ENCODE measurements at regions not wholly inside any gene's neighbourhood (a gene's known extent, or its start where the extent isn't known, plus 50 kb on each side); places are given as distances from the start of the nearest gene placed in this dataset.
"Not testable (repeated sequence)": the region's sequence is repeated elsewhere in the genome, so short reads cannot be mapped to it uniquely, and the experiment has no call there.

GRCh38 chr20:41735949-41736348 is 117.8 kb upstream of the CHD6 start:
- Mint-ChIP-seq H3K4me1 (no peaks in the 10 kb centered on the region), H3K27me3 (peaks cover 2% of the 10 kb centered on the region), H3K36me3 (ENCODE audit: low read depth) (no peaks in the 10 kb centered on the region), H3K9me3 (no peaks in the 10 kb centered on the region), H3K4me3 (no peak overlapping the region), H3K27ac (no peak overlapping the region)
- POLR2A ChIA-PET: no interaction called here
- CTCF ChIA-PET: no interaction called here
- no peak for DNase-seq

- no peaks in the 10 kb centered on the region for H3K4me1 Mint-ChIP-seq
- H3K36me3 Mint-ChIP-seq (ENCODE audit: low read depth): no peaks in the 10 kb centered on the region
- H3K27me3 Mint-ChIP-seq: peaks cover 2% of the 10 kb centered on the region
- H3K4me3 Mint-ChIP-seq: no peak overlapping the region
- no peak overlapping the region for H3K27ac Mint-ChIP-seq
- DNase-seq: peak; percentile 32
- no peaks in the 10 kb centered on the region for H3K9me3 Mint-ChIP-seq
- POLR2A ChIA-PET: no interaction called here
- CTCF ChIA-PET: interaction anchor here (0.5 to 1.3 kb wide), 4 partner anchors 11 to 243 kb away, joined by 3 to 7 read pairs (median 3); no protein-coding TSS in a partner anchor
Observed at GRCh38 chr20:41734506-41734945, 116.3 kb upstream of the CHD6 start.

- no peak for DNase-seq
- peaks cover 2% of the 10 kb centered on the region for H3K27me3 Mint-ChIP-seq
- no peak overlapping the region for H3K4me3 Mint-ChIP-seq
- no peaks in the 10 kb centered on the region for H3K4me1 Mint-ChIP-seq
- H3K9me3 Mint-ChIP-seq: no peaks in the 10 kb centered on the region
- no peaks in the 10 kb centered on the region for H3K36me3 Mint-ChIP-seq (ENCODE audit: low read depth)
- ChIA-PET POLR2A (no interaction called here), CTCF (no interaction called here)
- H3K27ac Mint-ChIP-seq: no peak overlapping the region
Observed at GRCh38 chr20:41733151-41733550, 115.0 kb upstream of the CHD6 start.

DNA sequence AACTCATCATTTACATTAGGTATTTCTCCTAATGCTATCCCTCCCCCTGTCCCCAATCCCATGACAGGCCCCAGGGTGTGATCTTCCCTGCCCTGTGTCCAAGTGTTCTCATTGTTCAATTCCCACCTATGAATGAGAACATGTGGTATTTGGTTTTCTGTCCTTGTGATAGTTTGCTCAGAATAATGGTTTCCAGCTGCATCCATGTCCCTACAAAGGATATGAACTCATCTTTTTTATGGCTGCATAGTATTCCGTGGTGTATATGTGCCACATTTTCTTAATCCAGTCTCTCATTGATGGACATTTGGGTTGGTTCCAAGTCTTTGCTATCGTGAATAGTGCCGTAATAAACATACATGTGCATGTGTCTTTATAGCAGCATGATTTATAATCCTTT is 113.0 kb upstream of the CHD6 start:
- POLR2A ChIA-PET; H3K9me3 Mint-ChIP-seq; H3K27me3 Mint-ChIP-seq; H3K4me1 Mint-ChIP-seq; H3K4me3 Mint-ChIP-seq; H3K36me3 Mint-ChIP-seq (ENCODE audit: low read depth); CTCF ChIA-PET; DNase-seq; H3K27ac Mint-ChIP-seq: not testable (repeated sequence)

- H3K27me3 Mint-ChIP-seq; H3K36me3 Mint-ChIP-seq (ENCODE audit: low read depth); POLR2A ChIA-PET; CTCF ChIA-PET; DNase-seq; H3K9me3 Mint-ChIP-seq; H3K4me3 Mint-ChIP-seq; H3K4me1 Mint-ChIP-seq; H3K27ac Mint-ChIP-seq: not testable (repeated sequence)
Observed at GRCh38 chr20:41727681-41728080, 109.5 kb upstream of the CHD6 start.

GRCh38 chr20:41726727-41727126 is 108.5 kb upstream of the CHD6 start:
- Mint-ChIP-seq H3K27me3 (no peaks in the 10 kb centered on the region), H3K36me3 (ENCODE audit: low read depth) (no peaks in the 10 kb centered on the region), H3K4me1 (no peaks in the 10 kb centered on the region), H3K27ac (no peak overlapping the region), H3K4me3 (no peak overlapping the region), H3K9me3 (no peaks in the 10 kb centered on the region)
- ChIA-PET CTCF (interaction anchor here (0.6 kb wide), 1 partner anchor 31 kb away, joined by 3 read pairs; no protein-coding TSS in a partner anchor), POLR2A (no interaction called here)
- no peak for DNase-seq

DNA sequence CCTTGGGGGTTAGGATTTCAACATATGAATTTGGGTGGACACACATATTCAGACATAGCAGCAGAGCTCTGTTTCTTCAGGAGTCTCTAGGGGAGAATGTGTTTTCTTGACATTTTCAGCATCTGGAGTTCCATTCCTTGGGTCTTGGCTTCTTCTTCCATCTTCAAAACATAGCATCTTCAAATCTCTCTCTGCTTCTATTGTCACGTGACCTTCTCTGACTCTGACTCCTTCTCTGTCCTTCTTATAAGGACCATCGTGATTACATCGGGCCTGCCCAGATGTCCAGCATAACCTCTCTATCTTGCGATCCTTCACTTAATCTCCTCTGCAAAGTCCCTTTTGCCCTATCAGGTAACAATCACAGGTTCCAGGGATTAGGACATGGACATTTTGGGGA is 101.0 kb upstream of the CHD6 start:
- Mint-ChIP-seq H3K36me3 (ENCODE audit: low read depth) (no peaks in the 10 kb centered on the region), H3K4me1 (no peaks in the 10 kb centered on the region), H3K4me3 (no peak overlapping the region), H3K9me3 (no peaks in the 10 kb centered on the region), H3K27ac (no peak overlapping the region), H3K27me3 (peaks cover under 1% of the 10 kb centered on the region)
- POLR2A ChIA-PET: no interaction called here
- no peak for DNase-seq
- CTCF ChIA-PET: no interaction called here

DNA sequence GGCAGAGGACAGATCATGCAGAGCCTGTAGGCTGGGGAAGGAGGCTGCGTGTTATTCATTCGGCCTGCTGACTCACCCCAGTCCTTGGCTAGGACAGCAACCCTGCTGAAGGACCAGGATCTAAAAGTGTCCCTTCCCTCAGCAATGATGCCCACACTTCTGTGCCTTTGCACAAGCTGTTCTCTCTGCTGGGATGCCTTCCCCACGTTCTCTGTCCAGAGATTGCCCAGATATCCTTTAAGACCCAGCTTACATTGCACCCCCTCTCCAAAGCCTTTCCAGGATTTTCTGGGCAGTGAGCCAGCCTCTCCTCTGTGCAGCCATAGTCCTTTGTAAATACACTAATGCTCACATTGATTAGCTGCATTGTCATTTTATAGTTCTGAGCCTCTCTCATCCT is 99.3 kb upstream of the CHD6 start:
- Mint-ChIP-seq H3K36me3 (ENCODE audit: low read depth) (no peaks in the 10 kb centered on the region), H3K27me3 (peaks cover 6% of the 10 kb centered on the region), H3K9me3 (no peaks in the 10 kb centered on the region), H3K4me1 (no peaks in the 10 kb centered on the region), H3K4me3 (no peak overlapping the region), H3K27ac (no peak overlapping the region)
- CTCF ChIA-PET: no interaction called here
- POLR2A ChIA-PET: interaction anchor here (1.1 kb wide), 1 partner anchor 25 kb away, joined by 3 read pairs; no protein-coding TSS in a partner anchor
- no peak for DNase-seq

DNA sequence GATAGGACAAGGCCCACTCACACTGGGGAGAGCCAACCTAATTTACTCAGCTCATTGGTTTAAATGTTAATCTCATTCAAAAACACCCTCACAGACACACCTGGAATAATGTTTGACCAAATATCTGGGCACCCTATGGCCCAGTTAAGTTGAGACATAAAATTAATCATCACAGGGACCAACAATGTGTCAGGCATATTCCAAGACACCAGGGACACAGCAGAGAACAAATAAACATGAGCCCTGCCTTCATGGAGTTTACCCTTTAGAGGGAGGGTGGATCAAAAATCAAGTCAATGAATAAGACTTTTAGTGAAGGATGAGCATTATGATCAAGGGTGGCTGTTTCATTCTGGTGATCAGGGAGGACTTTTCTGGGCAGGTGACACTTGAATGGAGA is 98.7 kb upstream of the CHD6 start:
- POLR2A ChIA-PET: no interaction called here
- CTCF ChIA-PET: no interaction called here
- H3K9me3 Mint-ChIP-seq: no peaks in the 10 kb centered on the region

GRCh38 chr20:41716436-41716835 is 98.3 kb upstream of the CHD6 start:
- H3K27ac Mint-ChIP-seq: no peak overlapping the region
- H3K27me3 Mint-ChIP-seq: peaks cover 6% of the 10 kb centered on the region
- H3K9me3 Mint-ChIP-seq: no peaks in the 10 kb centered on the region
- no peaks in the 10 kb centered on the region for H3K4me1 Mint-ChIP-seq
- H3K4me3 Mint-ChIP-seq: no peak overlapping the region
- no peaks in the 10 kb centered on the region for H3K36me3 Mint-ChIP-seq (ENCODE audit: low read depth)
- ChIA-PET CTCF (no interaction called here), POLR2A (no interaction called here)
- no peak for DNase-seq

More for the DNA sequence above, 98.7 kb upstream of the CHD6 start:
- Mint-ChIP-seq H3K27ac (no peak overlapping the region), H3K4me3 (no peak overlapping the region), H3K4me1 (no peaks in the 10 kb centered on the region), H3K27me3 (peaks cover 6% of the 10 kb centered on the region), H3K36me3 (ENCODE audit: low read depth) (no peaks in the 10 kb centered on the region)
- no peak for DNase-seq

- Mint-ChIP-seq H3K27me3 (peaks cover 6% of the 10 kb centered on the region), H3K36me3 (ENCODE audit: low read depth) (no peaks in the 10 kb centered on the region), H3K4me1 (no peaks in the 10 kb centered on the region), H3K9me3 (no peaks in the 10 kb centered on the region), H3K4me3 (no peak overlapping the region), H3K27ac (no peak overlapping the region)
- no peak for DNase-seq
- ChIA-PET POLR2A (no interaction called here), CTCF (no interaction called here)
Observed at GRCh38 chr20:41715526-41715925, 97.3 kb upstream of the CHD6 start.

DNA sequence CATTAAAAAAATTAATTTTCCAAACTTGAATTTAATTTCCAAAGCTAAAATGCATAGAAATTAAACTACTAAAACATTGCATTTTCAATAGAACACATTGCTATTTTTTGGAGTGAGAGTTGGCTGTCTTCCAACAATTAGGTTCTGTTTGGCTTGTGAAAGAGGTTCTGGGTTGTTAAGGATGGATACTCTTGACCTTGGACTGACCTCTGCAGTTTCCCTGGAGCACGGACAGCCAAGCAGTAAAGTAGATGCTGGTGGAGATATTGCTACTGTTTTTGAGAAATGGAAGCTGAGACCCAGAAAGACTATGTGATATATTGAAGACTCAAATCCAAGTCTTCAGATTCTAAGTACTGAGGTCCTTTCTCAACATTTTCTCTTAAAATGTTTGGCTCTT is 95.9 kb upstream of the CHD6 start:
- POLR2A ChIA-PET: no interaction called here
- Mint-ChIP-seq H3K9me3 (no peaks in the 10 kb centered on the region), H3K4me1 (no peaks in the 10 kb centered on the region), H3K4me3 (no peak overlapping the region), H3K27ac (no peak overlapping the region), H3K27me3 (peaks cover 8% of the 10 kb centered on the region), H3K36me3 (ENCODE audit: low read depth) (no peaks in the 10 kb centered on the region)
- no peak for DNase-seq
- CTCF ChIA-PET: no interaction called here

DNA sequence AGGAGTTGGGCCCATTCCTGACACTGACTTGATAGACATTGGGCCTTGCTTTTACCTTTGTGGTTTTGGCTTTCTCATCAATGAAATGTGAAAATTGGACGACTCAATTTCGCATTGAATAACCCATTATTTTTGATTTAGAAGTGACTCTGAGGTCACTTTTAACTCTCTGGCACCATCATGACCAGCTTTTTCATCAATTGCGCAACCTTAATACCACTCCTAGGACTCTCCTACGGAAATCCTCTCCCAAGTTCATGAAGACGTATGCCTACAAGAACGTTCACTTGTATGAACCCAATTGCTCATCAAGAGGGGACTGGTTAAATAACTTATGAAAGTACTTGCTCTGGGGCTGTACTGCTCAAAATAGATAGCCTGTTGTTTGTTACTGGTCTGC is 86.7 kb upstream of the CHD6 start:
- H3K27me3 Mint-ChIP-seq: peaks cover 2% of the 10 kb centered on the region
- no peaks in the 10 kb centered on the region for H3K9me3 Mint-ChIP-seq
- no peaks in the 10 kb centered on the region for H3K4me1 Mint-ChIP-seq
- ChIA-PET POLR2A (interaction anchor here (2.1 kb wide), 1 partner anchor 12 kb away, joined by 5 read pairs; no protein-coding TSS in a partner anchor), CTCF (interaction anchor here (1.9 kb wide), 1 partner anchor 12 kb away, joined by 6 read pairs; no protein-coding TSS in a partner anchor)
- H3K27ac Mint-ChIP-seq: no peak overlapping the region
- DNase-seq: no peak
- H3K36me3 Mint-ChIP-seq (ENCODE audit: low read depth): no peaks in the 10 kb centered on the region
- no peak overlapping the region for H3K4me3 Mint-ChIP-seq

DNA sequence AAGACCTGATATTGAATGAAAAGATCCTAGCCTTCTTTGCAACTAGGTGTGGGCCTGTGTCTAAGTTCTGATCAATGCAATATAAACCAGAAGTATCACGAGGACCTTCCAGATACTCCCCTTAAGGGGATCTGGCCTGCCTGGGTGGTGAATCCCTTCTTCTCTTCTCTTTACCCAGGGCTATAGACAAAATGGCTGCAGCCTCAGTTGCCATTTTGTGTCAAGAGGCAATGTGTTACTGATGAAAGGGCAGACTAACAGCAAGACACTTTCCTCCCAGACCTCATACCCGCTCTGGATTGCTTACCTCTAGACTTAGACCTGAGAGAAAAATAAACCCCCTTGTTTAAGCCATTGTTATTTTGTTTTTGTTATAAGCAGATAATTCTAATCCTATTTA is 84.5 kb upstream of the CHD6 start:
- H3K4me1 Mint-ChIP-seq: peaks cover 2% of the 10 kb centered on the region
- H3K27me3 Mint-ChIP-seq: peaks cover 2% of the 10 kb centered on the region
- DNase-seq: no peak
- CTCF ChIA-PET: interaction anchor here (0.8 kb wide), 1 partner anchor 10 kb away, joined by 3 read pairs; no protein-coding TSS in a partner anchor
- POLR2A ChIA-PET: no interaction called here
- no peaks in the 10 kb centered on the region for H3K9me3 Mint-ChIP-seq
- H3K36me3 Mint-ChIP-seq (ENCODE audit: low read depth): no peaks in the 10 kb centered on the region
- H3K27ac Mint-ChIP-seq: no peak overlapping the region
- H3K4me3 Mint-ChIP-seq: no peak overlapping the region
